Fibroblast of villous mesenchyme (primary cell): ENCODE measurements at regions not wholly inside any gene's neighbourhood (a gene's known extent, or its start where the extent isn't known, plus 50 kb on each side); places are given as distances from the start of the nearest gene placed in this dataset.

Experiments
- DNase-seq: peaks from one replicate; pipeline ENCODE4 v3.0.0-alpha.2; 2010; ENCODE audit warnings: low read depth
- H3K4me3 ChIP-seq: 2 replicates; pipeline ENCODE4 v1.5.1; 2011; ENCODE audit warnings: low read depth, mild to moderate bottlenecking, low read length
- TF ChIP-seq, protein P1 (sequence below): IDR thresholded peaks from 2 replicates; pipeline ENCODE4 v1.5.1; 2012; ENCODE audit warnings: low read depth, mild to moderate bottlenecking, low read length; ENCODE audit not compliant: insufficient read depth

DNA sequence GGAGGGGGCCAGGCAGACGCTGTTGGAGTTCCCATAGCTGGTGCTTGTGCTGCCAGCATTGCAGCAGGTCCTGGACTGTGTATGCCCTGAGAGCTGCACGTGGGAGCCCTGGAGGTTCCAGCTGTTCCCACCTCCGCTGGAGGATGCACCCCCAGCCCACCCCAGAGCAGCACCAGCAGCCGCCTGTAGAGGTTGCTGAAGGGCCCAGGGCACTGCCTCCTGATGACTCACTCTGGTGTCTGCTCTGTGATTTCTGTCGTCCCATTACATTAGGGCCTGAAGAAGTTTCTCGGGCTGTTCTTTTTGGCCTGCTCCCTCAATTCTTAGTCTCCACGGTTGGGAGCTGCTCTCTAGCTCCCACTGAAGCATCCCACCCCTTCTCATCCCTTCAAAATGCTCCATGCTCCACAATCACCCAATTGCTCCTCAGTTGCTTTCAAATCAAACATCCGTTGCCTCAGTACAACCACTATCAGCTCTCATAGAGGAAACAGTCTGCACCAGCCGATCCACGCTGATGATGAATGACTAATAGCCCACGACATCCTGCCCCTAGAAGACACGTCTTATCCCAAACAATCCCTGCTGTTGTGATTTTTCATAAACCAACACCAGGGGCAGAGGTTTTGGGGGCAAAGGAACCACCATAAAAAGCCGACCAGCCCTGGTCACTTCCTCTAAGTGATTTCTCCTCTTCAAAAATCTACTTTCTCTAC is 65.2 kb upstream of the RNF152 start:
- TF ChIP-seq, protein P1, sequence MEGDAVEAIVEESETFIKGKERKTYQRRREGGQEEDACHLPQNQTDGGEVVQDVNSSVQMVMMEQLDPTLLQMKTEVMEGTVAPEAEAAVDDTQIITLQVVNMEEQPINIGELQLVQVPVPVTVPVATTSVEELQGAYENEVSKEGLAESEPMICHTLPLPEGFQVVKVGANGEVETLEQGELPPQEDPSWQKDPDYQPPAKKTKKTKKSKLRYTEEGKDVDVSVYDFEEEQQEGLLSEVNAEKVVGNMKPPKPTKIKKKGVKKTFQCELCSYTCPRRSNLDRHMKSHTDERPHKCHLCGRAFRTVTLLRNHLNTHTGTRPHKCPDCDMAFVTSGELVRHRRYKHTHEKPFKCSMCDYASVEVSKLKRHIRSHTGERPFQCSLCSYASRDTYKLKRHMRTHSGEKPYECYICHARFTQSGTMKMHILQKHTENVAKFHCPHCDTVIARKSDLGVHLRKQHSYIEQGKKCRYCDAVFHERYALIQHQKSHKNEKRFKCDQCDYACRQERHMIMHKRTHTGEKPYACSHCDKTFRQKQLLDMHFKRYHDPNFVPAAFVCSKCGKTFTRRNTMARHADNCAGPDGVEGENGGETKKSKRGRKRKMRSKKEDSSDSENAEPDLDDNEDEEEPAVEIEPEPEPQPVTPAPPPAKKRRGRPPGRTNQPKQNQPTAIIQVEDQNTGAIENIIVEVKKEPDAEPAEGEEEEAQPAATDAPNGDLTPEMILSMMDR: peak; percentile 23
- no peak for DNase-seq

DNA sequence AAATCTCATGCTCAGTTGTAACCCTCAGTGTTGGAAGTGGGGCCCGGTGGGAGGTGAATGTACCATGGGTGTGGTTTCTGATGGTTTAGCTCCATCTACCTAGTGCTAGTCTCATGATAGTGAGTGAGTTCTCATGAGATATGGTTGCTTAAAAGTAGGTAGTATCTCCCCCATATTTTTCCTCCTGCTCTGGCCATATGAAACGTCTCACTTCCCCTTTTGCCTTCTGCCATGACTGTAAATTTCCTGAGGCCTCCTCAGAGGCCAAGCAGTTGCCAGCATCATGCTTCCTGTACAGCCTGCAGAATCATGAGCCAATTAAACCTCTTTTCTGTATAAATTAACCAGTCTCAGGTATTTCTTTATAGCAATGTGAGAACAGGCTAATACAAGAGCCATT is 62.8 kb upstream of the RNF152 start:
- TF ChIP-seq, protein P1: no peak

More for the DNA sequence above, 65.2 kb upstream of the RNF152 start:
- H3K4me3 ChIP-seq: no peak overlapping the region

DNA sequence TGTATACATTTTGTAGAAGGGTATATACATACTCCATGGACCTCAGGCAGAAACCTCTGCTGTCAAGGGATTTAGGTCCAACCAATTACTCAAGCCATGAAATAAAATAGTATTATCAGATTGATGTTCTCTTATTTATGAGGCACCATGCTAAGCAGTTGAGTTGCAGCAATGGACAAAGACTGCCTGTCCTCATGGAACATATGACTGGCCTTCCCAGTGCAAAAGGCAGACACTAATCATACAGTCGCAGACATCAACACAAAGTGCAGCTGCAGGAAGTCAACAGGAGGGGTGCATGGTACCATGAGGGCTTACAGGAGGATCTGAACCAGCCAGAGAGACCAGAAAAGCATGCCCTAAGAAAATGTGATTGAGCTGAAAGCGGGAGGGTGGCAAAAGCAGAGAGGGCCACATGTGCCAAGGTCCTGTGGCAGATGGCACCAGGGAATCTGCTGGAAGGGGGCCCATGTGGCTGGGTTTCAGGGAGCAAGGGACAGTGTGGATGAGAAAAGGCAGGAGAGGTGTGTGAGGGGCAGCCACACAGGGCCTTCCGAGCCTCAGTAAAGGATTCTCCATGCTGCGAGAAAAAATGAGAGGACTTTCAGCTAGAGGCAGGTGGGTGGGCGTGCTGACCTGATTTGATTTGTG is 61.4 kb upstream of the RNF152 start:
- no peak for DNase-seq
- H3K4me3 ChIP-seq: no peak overlapping the region
- TF ChIP-seq, protein P1: no peak

More for the DNA sequence above, 62.8 kb upstream of the RNF152 start:
- no peak overlapping the region for H3K4me3 ChIP-seq
- no peak for DNase-seq

- TF ChIP-seq, protein P1: no peak
- DNase-seq: no peak
- no peak overlapping the region for H3K4me3 ChIP-seq
Measured at GRCh38 chr18:61953641-61954040, 60.8 kb upstream of the RNF152 start.

DNA sequence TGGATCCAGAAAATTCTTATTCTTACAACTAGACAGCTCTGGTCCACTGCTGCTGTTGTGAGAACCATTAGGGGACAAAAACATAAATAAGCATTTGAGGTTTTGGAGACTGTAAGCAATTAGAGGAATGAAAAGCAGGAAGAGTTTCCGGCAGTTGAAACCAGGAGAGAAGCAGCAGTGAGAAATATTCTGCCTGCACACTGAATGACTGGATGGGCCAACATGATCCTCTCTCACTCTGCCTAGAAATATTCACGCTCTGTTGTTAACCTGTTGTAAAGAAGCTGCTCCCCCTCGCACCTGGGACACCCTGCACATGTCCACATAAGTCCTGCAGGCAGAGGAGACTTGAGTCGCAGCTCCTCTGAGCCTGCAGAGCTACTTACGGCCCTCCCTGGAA is 60.4 kb upstream of the RNF152 start:
- DNase-seq: peak; percentile 55
- TF ChIP-seq, protein P1: no peak
- no peak overlapping the region for H3K4me3 ChIP-seq

GRCh38 chr18:61951396-61951795 is 58.6 kb upstream of the RNF152 start:
- DNase-seq: no peak
- H3K4me3 ChIP-seq: no peak overlapping the region
- TF ChIP-seq, protein P1: no peak
